ENCODE measurements at regions not wholly inside any gene's neighbourhood (a gene's known extent, or its start where the extent isn't known, plus 50 kb on each side); places are given as distances from the start of the nearest gene placed in this dataset.

- no peak for DNase-seq (ENCODE audit: low spot score)
These were observed 326.0 kb upstream of the NPSR1 start for GRCh38 chr7:34332006-34332405.

DNA sequence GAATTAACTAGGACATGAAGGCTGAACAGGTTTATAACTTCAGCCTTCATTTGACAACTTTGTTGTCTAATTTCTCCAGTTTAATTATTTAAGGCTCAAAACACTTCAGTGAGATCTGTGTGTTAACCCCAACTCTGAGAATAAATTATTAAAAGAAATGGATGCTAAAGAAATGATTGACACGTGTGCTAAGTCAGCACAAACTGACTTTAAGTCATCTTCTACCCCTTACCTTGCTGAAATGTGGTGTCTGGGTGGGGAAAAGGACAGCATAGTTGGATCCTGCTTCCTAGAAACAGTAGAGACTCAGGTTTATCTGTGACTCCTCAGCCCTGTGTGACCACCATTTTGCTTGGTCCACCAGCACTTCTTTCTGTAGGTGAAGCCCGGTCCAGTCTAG is 324.8 kb upstream of the NPSR1 start:
- no peak for DNase-seq (ENCODE audit: low spot score)

GRCh38 chr7:34333925-34334324 is 324.1 kb upstream of the NPSR1 start:
- DNase-seq (ENCODE audit: low spot score), result no peak

DNA sequence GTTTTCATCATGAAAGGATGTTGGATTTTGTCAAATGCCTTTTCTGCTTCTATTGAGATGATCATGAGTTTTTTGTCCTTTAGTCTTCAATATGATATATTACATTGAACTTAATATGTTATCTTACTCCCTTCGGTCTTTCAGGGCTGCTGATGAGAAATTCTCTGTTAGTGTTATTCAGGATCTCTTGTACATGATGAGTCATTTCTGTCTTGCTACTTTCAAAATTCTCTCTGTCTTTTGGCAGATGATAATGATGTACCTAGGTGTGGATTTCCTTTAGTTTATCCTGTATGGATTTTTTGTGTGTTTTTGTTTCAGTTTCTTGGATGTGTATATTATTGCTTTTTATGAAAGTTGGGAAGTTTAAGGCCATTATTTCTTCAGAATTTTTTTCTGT is 320.9 kb upstream of the NPSR1 start:
- no peak for DNase-seq (ENCODE audit: low spot score)

- peak; percentile 50 for DNase-seq (ENCODE audit: low spot score)
These were observed 319.0 kb upstream of the NPSR1 start for GRCh38 chr7:34338961-34339526.

- DNase-seq (ENCODE audit: low spot score), result no peak
These were observed 316.7 kb upstream of the NPSR1 start for GRCh38 chr7:34341326-34341725.

- no peak for DNase-seq (ENCODE audit: low spot score)
These were observed 315.6 kb upstream of the NPSR1 start for GRCh38 chr7:34342387-34342786.

- DNase-seq (ENCODE audit: low spot score), result no peak
These were observed 314.4 kb upstream of the NPSR1 start for GRCh38 chr7:34343667-34344066.

GRCh38 chr7:34354011-34354410 is 304.0 kb upstream of the NPSR1 start:
- no peak for DNase-seq (ENCODE audit: low spot score)

DNA sequence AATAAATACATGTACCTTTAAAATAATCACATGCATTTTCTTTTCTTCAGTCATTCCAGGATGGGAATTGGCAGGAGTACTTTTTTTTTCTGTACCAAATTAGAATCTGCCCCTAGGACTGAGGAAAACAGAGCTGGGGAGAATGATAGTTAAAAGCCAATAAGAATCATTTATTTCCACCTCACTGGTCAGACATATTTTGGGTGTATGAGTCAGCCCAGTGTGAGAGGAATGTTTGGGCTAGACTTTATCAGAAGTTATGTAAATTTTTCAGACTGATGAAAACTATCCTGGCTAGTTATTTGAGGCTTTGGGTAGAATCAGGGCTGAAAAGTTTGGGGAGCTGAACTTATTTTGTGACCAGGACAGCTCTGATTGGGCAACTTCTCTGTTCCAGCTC is 303.1 kb upstream of the NPSR1 start:
- peak; percentile 83 for DNase-seq (ENCODE audit: low spot score)

- no peak for DNase-seq (ENCODE audit: low spot score)
These were observed 300.9 kb upstream of the NPSR1 start for GRCh38 chr7:34357068-34357467.

- DNase-seq (ENCODE audit: low spot score), result no peak
These were observed 300.1 kb upstream of the NPSR1 start for GRCh38 chr7:34357946-34358345.

GRCh38 chr7:34358578-34358977 is 299.4 kb upstream of the NPSR1 start:
- peak; percentile 18 for DNase-seq (ENCODE audit: low spot score)

- DNase-seq (ENCODE audit: low spot score), result no peak
These were observed 296.3 kb upstream of the NPSR1 start for GRCh38 chr7:34361663-34362250.

- no peak for DNase-seq (ENCODE audit: low spot score)
These were observed 295.4 kb upstream of the NPSR1 start for GRCh38 chr7:34362621-34363020.

DNA sequence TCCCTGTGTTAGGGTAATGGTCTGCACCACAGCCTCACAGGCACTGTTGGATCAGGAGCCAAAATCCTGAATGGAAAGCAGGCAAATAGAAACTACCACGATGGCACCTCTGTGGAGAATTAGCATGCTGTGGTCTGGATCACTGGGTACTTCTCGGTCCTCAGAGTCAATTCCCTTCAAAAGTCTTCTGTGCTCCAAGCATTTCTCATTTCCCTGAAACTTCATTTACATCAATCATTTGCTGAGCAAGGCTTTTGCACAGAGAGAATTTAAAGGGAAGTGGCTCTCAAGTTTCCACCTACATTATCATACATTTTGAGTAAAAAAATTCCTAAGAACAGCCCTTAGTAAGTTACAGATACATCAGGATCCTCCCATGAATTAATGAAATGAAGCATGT is 293.9 kb upstream of the NPSR1 start:
- DNase-seq (ENCODE audit: low spot score), result no peak

DNA sequence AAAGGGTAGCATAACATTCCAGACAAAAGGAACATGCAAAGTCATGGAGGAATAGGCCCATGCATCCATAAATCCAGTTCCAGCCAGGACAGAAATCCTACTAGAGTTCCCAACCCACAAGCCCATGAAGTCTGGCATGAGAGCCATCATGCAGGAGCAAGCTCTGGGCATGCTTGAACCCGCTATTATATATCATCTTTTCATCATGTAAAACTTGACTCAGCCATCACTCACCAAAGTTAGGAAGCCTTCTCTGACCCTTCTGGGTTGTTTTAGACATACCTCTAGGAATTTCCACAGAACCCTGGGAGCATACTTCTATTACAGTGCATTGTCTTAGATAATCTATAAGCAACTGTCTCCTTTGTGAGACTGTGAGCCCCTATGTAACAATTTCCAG is 293.0 kb upstream of the NPSR1 start:
- no peak for DNase-seq (ENCODE audit: low spot score)

DNA sequence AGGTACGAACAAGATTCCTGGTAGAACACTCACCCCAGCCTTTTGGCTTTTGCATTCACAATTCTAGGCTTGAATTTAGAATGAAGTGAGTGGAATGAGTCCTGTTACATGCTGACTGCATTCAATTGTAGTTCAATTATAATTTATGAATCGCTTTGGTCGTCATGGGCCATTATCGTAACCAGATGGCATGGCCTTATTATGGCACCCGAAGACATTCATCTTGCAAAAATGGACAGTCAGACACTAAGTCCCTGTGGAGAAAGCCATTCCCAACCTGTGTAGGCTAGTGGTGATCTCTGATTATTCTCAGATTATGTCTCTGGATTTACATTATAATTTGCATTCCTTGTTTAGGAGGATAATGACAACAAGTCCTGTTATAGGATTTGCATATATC is 292.4 kb upstream of the NPSR1 start:
- DNase-seq (ENCODE audit: low spot score), result no peak

GRCh38 chr7:34371922-34372321 is 286.1 kb upstream of the NPSR1 start:
- no peak for DNase-seq (ENCODE audit: low spot score)

- DNase-seq (ENCODE audit: low spot score), result peak; percentile 46
These were observed 284.1 kb upstream of the NPSR1 start for GRCh38 chr7:34373940-34374339.

DNA sequence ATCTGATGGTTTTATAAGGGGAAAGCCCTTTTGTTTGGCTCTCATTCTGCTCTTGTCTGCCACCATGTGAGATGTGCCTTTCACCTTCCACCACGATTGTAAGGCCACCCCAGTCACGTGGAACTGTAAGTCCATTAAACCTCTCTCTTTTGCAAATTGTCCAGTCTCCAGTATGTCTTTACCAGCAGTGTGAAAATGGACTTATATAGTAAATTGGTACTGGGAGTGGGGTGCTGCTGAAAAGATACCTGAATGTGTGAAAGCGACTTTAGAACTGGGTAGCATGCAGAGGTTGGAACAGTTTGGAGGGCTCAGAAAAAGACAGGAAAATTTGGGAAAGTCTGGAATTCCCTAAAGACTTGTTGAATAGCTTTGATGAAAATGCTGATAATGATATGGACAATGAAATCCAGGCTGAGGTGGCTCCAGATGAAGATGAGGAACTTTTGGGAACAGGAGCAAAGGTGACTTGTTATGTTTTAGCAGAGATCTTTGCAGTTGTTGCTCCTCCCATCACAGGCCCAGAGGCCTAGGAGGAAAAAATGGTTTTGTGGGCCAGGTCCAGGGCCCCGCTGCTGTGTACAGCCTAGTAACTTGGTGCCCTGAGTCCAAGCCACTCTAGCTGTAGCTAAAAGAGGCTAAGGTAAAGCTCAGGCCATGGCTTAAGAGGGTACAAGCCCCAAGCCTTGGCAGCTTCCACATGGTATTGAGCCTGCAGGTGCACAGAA is 275.7 kb upstream of the NPSR1 start:
- DNase-seq (ENCODE audit: low spot score), result no peak

DNA sequence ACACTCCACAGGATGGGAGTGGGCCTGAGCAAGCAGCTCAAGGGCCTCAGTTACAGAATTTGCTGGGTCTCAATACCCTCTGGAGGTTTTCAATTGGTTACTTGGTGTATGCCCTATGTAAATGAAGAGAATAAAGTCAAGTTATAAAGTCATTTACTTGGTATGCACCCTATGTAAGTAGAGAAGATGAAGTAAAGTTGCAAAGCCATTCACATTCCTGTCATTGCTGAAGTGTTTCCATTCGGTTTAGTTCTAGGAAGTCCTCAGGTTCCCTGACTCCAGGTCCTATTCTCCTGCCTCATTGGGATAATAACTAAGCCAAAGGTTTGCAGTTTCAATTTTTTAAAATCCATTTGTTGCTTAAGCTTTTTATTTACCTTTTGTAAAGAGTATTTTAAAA is 272.6 kb upstream of the NPSR1 start:
- no peak for DNase-seq (ENCODE audit: low spot score)

DNA sequence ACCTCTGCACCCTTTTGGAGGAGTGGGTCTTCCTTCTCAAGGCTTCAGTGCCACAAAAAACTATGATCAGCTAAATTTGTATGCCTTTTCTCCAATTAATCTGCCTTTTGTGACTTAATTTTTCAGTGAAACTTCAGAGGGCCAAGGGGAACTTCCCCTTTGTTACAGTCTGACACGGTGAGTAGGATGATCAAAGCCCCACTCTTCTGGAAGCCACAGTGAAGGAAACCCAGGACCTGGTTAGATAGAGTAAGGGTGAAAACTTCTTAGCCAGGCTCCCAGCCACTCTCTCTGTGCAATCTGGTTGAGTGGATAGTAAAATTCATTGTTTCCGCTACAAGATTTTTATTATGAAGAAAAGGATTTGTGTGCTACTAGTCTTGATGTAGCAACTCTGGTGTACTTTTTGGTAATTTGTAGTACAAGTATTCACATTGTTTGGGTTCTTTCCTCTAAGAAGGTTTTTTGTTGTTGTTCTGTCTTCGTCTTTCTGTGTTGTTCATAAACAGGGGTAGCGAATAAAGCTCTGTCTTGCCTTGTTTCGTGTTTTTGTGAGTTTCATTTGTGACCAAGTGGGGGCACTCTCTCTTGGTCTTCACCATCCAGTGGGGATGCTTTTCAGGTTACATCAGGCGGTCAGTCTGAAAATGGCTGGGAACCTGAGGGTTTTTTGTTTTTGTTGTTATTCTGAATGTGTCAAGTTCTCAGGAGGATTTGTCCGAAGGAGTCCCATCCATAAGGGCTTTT is 268.5 kb upstream of the NPSR1 start:
- DNase-seq (ENCODE audit: low spot score), result no peak
